ENCODE measurements at regions not wholly inside any gene's neighbourhood (a gene's known extent, or its start where the extent isn't known, plus 50 kb on each side); places are given as distances from the start of the nearest gene placed in this dataset.
A peak's percentile ranks its signal among the peaks of the same experiment; 100 is the strongest.

- TF ChIP-seq NEUROD1 (IDR thresholded peaks at IDR 0.05; ENCODE audit: borderline replicate concordance, low read depth, low read length, partially characterized antibody): peak; percentile 69
- TF ChIP-seq CBX2 (IDR thresholded peaks at IDR 0.05; ENCODE audit: insufficient read depth, low read length, poor library complexity, severe bottlenecking): no peak
- TF ChIP-seq SIN3B (IDR thresholded peaks at IDR 0.05; ENCODE audit: low read depth): no peak
- no peak for TF ChIP-seq PTTG1 (tag; IDR thresholded peaks at IDR 0.05; ENCODE audit: low read depth)
- TF ChIP-seq MTA1 (IDR thresholded peaks at IDR 0.05; ENCODE audit: borderline replicate concordance): peak; percentile 50; the same call in 1 of the 2 replicates
- peak; percentile 12; the same call in 1 of the 2 replicates for TF ChIP-seq ESRRA (IDR thresholded peaks at IDR 0.05; ENCODE audit: borderline replicate concordance, low read depth)
- TF ChIP-seq HOXB6 (CRISPR knock-in tag; IDR thresholded peaks at IDR 0.05; ENCODE audit: borderline replicate concordance): no peak
- TF ChIP-seq SIX5 (IDR thresholded peaks at IDR 0.05; ENCODE audit: borderline replicate concordance in 1 of 2, insufficient read depth in 1 of 2, low read depth in 1 of 2, low read length in 2 of 2): no peak
- no peak for TF ChIP-seq HNRNPH1 (optimal IDR thresholded peaks at IDR 0.05; ENCODE audit: low read depth, low read length)
- TF ChIP-seq DPF2 (IDR thresholded peaks at IDR 0.05): peak; percentile 97
- no peak for TF ChIP-seq STAT5B (CRISPR knock-in tag; IDR thresholded peaks at IDR 0.05)
- no peak for TF ChIP-seq HNRNPUL1 (IDR thresholded peaks at IDR 0.05; ENCODE audit: low read length)
- no peak for TF ChIP-seq ZNF696 (CRISPR knock-in tag; conservative IDR thresholded peaks at IDR 0.05)
- no peak for TF ChIP-seq ARID4B (CRISPR knock-in tag; IDR thresholded peaks at IDR 0.05)
- no peak for TF ChIP-seq TGIF2 (CRISPR knock-in tag; IDR thresholded peaks at IDR 0.05)
- no peak for TF ChIP-seq ZNF589 (CRISPR knock-in tag; IDR thresholded peaks at IDR 0.05; ENCODE audit: low read depth)
- peak; percentile 83 for TF ChIP-seq HMBOX1 (IDR thresholded peaks at IDR 0.05)
- no peak for TF ChIP-seq ZC3H8 (IDR thresholded peaks at IDR 0.05)
- TF ChIP-seq MTF1 (CRISPR knock-in tag; IDR thresholded peaks at IDR 0.05; ENCODE audit: borderline replicate concordance): no peak
- TF ChIP-seq ZNF518B (CRISPR knock-in tag; IDR thresholded peaks at IDR 0.05): no peak
- TF ChIP-seq ZNF347 (CRISPR knock-in tag; IDR thresholded peaks at IDR 0.05; ENCODE audit: low read depth): no peak
Measured at GRCh38 chr5:124655921-124656511, 90.4 kb downstream of the ZNF608 start (continued).

Data from K562 (cell line).